ENCODE measurements at regions not wholly inside any gene's neighbourhood (a gene's known extent, or its start where the extent isn't known, plus 50 kb on each side); places are given as distances from the start of the nearest gene placed in this dataset.

DNA sequence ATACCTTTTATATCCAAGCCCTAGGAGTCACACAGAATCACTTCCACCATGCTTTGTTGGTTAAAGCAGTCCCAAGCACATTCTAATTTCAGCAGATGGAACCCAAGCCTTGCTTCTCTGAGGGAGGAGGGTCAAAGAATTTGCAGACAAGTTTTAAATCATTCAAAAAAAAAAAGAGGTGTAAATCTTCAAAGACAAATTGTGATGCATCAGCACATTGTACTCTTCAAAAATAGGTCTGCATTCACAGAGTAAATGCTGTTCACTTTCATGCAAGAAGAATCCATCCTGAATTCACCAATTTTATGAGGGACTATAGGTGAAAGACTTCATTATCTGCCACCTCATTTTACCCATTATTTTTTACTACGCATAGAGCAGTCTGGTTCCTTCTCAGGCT lies 321.8 kb upstream of the PRDM1 start:
- 98% methylated on average over 1 of the region's 1 CpG for WGBS
- TF ChIP-seq, protein P1, sequence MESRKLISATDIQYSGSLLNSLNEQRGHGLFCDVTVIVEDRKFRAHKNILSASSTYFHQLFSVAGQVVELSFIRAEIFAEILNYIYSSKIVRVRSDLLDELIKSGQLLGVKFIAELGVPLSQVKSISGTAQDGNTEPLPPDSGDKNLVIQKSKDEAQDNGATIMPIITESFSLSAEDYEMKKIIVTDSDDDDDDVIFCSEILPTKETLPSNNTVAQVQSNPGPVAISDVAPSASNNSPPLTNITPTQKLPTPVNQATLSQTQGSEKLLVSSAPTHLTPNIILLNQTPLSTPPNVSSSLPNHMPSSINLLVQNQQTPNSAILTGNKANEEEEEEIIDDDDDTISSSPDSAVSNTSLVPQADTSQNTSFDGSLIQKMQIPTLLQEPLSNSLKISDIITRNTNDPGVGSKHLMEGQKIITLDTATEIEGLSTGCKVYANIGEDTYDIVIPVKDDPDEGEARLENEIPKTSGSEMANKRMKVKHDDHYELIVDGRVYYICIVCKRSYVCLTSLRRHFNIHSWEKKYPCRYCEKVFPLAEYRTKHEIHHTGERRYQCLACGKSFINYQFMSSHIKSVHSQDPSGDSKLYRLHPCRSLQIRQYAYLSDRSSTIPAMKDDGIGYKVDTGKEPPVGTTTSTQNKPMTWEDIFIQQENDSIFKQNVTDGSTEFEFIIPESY (IDR thresholded peaks at IDR 0.05) = no peak
- TF ChIP-seq EGR1 (IDR thresholded peaks at IDR 0.05; ENCODE audit: low read depth in 2 of 2) (no peak), TAF1 (conservative IDR thresholded peaks at IDR 0.05) (no peak), JUND (IDR thresholded peaks at IDR 0.05) (no peak), HNF4G (IDR thresholded peaks at IDR 0.05) (no peak), GABPA (IDR thresholded peaks at IDR 0.05 in 1 of 2, conservative IDR thresholded peaks at IDR 0.05 in 1 of 2) (no peak), YY1 (IDR thresholded peaks at IDR 0.05) (no peak), HNF4A (conservative IDR thresholded peaks at IDR 0.05) (no peak), SP1 (IDR thresholded peaks at IDR 0.05) (no peak), FOXA1 (IDR thresholded peaks at IDR 0.05) (no peak), NR2F2 (IDR thresholded peaks at IDR 0.05) (no peak), RXRA (IDR thresholded peaks at IDR 0.05) (no peak)
- TF ChIP-seq, protein P2, sequence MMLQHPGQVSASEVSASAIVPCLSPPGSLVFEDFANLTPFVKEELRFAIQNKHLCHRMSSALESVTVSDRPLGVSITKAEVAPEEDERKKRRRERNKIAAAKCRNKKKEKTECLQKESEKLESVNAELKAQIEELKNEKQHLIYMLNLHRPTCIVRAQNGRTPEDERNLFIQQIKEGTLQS (IDR thresholded peaks at IDR 0.05) = no peak
- TF ChIP-seq, protein P3, sequence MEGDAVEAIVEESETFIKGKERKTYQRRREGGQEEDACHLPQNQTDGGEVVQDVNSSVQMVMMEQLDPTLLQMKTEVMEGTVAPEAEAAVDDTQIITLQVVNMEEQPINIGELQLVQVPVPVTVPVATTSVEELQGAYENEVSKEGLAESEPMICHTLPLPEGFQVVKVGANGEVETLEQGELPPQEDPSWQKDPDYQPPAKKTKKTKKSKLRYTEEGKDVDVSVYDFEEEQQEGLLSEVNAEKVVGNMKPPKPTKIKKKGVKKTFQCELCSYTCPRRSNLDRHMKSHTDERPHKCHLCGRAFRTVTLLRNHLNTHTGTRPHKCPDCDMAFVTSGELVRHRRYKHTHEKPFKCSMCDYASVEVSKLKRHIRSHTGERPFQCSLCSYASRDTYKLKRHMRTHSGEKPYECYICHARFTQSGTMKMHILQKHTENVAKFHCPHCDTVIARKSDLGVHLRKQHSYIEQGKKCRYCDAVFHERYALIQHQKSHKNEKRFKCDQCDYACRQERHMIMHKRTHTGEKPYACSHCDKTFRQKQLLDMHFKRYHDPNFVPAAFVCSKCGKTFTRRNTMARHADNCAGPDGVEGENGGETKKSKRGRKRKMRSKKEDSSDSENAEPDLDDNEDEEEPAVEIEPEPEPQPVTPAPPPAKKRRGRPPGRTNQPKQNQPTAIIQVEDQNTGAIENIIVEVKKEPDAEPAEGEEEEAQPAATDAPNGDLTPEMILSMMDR (IDR thresholded peaks at IDR 0.05; ENCODE audit: low read depth, low read length, missing input control) = no peak
- TF ChIP-seq, protein P4, sequence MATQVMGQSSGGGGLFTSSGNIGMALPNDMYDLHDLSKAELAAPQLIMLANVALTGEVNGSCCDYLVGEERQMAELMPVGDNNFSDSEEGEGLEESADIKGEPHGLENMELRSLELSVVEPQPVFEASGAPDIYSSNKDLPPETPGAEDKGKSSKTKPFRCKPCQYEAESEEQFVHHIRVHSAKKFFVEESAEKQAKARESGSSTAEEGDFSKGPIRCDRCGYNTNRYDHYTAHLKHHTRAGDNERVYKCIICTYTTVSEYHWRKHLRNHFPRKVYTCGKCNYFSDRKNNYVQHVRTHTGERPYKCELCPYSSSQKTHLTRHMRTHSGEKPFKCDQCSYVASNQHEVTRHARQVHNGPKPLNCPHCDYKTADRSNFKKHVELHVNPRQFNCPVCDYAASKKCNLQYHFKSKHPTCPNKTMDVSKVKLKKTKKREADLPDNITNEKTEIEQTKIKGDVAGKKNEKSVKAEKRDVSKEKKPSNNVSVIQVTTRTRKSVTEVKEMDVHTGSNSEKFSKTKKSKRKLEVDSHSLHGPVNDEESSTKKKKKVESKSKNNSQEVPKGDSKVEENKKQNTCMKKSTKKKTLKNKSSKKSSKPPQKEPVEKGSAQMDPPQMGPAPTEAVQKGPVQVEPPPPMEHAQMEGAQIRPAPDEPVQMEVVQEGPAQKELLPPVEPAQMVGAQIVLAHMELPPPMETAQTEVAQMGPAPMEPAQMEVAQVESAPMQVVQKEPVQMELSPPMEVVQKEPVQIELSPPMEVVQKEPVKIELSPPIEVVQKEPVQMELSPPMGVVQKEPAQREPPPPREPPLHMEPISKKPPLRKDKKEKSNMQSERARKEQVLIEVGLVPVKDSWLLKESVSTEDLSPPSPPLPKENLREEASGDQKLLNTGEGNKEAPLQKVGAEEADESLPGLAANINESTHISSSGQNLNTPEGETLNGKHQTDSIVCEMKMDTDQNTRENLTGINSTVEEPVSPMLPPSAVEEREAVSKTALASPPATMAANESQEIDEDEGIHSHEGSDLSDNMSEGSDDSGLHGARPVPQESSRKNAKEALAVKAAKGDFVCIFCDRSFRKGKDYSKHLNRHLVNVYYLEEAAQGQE (IDR thresholded peaks at IDR 0.05) = no peak

DNA sequence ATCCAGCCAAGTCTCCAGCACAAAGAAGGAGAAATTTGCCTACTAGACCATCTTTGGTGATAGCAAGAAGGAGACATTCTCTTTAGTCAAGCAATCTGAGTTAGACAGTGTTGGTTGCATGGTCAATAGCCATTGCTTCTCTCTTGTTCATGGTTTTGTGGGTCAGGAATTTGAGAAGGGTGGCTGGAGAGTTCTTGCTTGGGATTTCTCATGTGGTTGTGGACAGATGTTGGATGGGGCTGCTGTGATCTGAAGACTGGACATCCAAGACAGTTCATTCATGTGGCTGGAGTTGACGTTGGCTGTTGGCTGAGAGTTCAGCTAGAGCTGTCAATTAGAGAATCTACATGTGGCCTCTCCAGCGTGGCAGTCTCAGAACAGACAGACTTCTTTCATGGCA lies 322.3 kb upstream of the PRDM1 start:
- TF ChIP-seq FOXA2 (IDR thresholded peaks at IDR 0.05) = no peak
- no peak for TF ChIP-seq JUND (IDR thresholded peaks at IDR 0.05)
- TF ChIP-seq, protein P1 (IDR thresholded peaks at IDR 0.05) = no peak
- no peak for TF ChIP-seq RXRA (IDR thresholded peaks at IDR 0.05)
- TF ChIP-seq EGR1 (IDR thresholded peaks at IDR 0.05; ENCODE audit: low read depth in 2 of 2) = no peak
- no peak for TF ChIP-seq GABPA (IDR thresholded peaks at IDR 0.05 in 1 of 2, conservative IDR thresholded peaks at IDR 0.05 in 1 of 2)
- TF ChIP-seq, protein P5, sequence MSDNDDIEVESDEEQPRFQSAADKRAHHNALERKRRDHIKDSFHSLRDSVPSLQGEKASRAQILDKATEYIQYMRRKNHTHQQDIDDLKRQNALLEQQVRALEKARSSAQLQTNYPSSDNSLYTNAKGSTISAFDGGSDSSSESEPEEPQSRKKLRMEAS (IDR thresholded peaks at IDR 0.05) = no peak
- TF ChIP-seq, protein P4 (IDR thresholded peaks at IDR 0.05) = no peak
- TF ChIP-seq YY1 (IDR thresholded peaks at IDR 0.05) = no peak
- TF ChIP-seq FOXA1 (IDR thresholded peaks at IDR 0.05) = no peak
- TF ChIP-seq NR2F2 (IDR thresholded peaks at IDR 0.05) = no peak
- no peak for TF ChIP-seq HNF4A (conservative IDR thresholded peaks at IDR 0.05)
- no peak for TF ChIP-seq HNF4G (IDR thresholded peaks at IDR 0.05)
- TF ChIP-seq, protein P2 (IDR thresholded peaks at IDR 0.05) = no peak
- Histone ChIP-seq H3K27ac (ENCODE audit: low read depth in 1 of 2, low read length in 2 of 2) (no peak overlapping the region), H3K9me3 (ENCODE audit: control insufficient read depth in 4 of 4, low read length in 3 of 4) (no peaks in the 10 kb centered on the region), H3K27me3 (ENCODE audit: control insufficient read depth in 4 of 4, insufficient read depth in 4 of 4, low read length in 3 of 4) (no peaks in the 10 kb centered on the region), H3K4me3 (ENCODE audit: low read depth in 1 of 3, low read length in 3 of 3) (no peak overlapping the region), H3K4me1 (ENCODE audit: control insufficient read depth in 4 of 4, insufficient read depth in 4 of 4, low read length in 3 of 4) (peaks cover 2 to 20% (median 4%) of the 10 kb centered on the region in 4 donors), H3K9ac (ENCODE audit: low read depth in 1 of 2, low read length in 2 of 2) (no peak overlapping the region), H3K36me3 (ENCODE audit: control insufficient read depth in 4 of 4, insufficient read depth in 3 of 4, low read depth in 1 of 4, low read length in 3 of 4) (no peaks in the 10 kb centered on the region)
- 90% methylated on average over 2 of the region's 2 CpGs for WGBS
- no peak for DNase-seq (ENCODE audit: low spot score)

More for the DNA sequence above, 321.8 kb upstream of the PRDM1 start:
- Histone ChIP-seq H3K27ac (ENCODE audit: low read depth in 1 of 2, low read length in 2 of 2) (no peak overlapping the region), H3K9me3 (ENCODE audit: control insufficient read depth in 4 of 4, low read length in 3 of 4) (no peaks in the 10 kb centered on the region), H3K9ac (ENCODE audit: low read depth in 1 of 2, low read length in 2 of 2) (no peak overlapping the region), H3K27me3 (ENCODE audit: control insufficient read depth in 4 of 4, insufficient read depth in 4 of 4, low read length in 3 of 4) (no peaks in the 10 kb centered on the region), H3K4me1 (ENCODE audit: control insufficient read depth in 4 of 4, insufficient read depth in 4 of 4, low read length in 3 of 4) (peaks cover 2 to 20% (median 4%) of the 10 kb centered on the region in 4 donors), H3K4me3 (ENCODE audit: low read depth in 1 of 3, low read length in 3 of 3) (no peak overlapping the region), H3K36me3 (ENCODE audit: control insufficient read depth in 4 of 4, insufficient read depth in 3 of 4, low read depth in 1 of 4, low read length in 3 of 4) (no peaks in the 10 kb centered on the region)
- no peak for DNase-seq (ENCODE audit: low spot score)
